Activated B cell treated with CpG ODN at 0.5 μM for 24 hours (primary cell): ENCODE measurements at regions not wholly inside any gene's neighbourhood (a gene's known extent, or its start where the extent isn't known, plus 50 kb on each side); places are given as distances from the start of the nearest gene placed in this dataset.
"Not testable (repeated sequence)": the region's sequence is repeated elsewhere in the genome, so short reads cannot be mapped to it uniquely, and the experiment has no call there.

Experiments used
- ATAC-seq: fragments of 200-7000 bp; cut with Tn5 transposase; one replicate; pipeline ENCODE4 v1.10.0; 2021; ENCODE audit warnings: low read depth, mild to moderate bottlenecking, moderate library complexity
- CTCF ChIA-PET: fragments of 350-600 bp; sonication (Branson Sonifier 250); formaldehyde crosslinking; loops from one replicate; lab custom pipeline; 2021; ENCODE audit warnings: antibody characterized with exemption; lab: Charles Lee
- POLR2A ChIA-PET: fragments of 350-600 bp; sonication (Branson Sonifier 250); formaldehyde crosslinking; loops from one replicate; lab custom pipeline; 2021; ENCODE audit warnings: antibody characterized with exemption; lab: Charles Lee
- DNase-seq: peaks from one replicate; pipeline ENCODE4 v3.0.0; 2022
- H3K27ac Mint-ChIP-seq: one replicate; pipeline ENCODE4 v1.8.0; 2020; ENCODE audit warnings: mixed read lengths
- H3K27me3 Mint-ChIP-seq: one replicate; pipeline ENCODE4 v1.8.0; 2021; ENCODE audit warnings: mixed read lengths
- H3K36me3 Mint-ChIP-seq: one replicate; pipeline ENCODE4 v1.8.0; 2021; ENCODE audit warnings: low read depth, mixed read lengths
- H3K4me1 Mint-ChIP-seq: one replicate; pipeline ENCODE4 v1.8.0; 2021; ENCODE audit warnings: mixed read lengths
- H3K4me3 Mint-ChIP-seq: one replicate; pipeline ENCODE4 v1.8.0; 2020; ENCODE audit warnings: mild to moderate bottlenecking, mixed read lengths
- H3K9me3 Mint-ChIP-seq: one replicate; pipeline ENCODE4 v1.8.0; 2020; ENCODE audit warnings: mixed read lengths
- intact Hi-C: fragments of 100-400 bp; cut with micrococcal nuclease; formaldehyde crosslinking; loops from one replicate; pipeline ENCODE4 v1.15.1; 2024
- TF ChIP-seq, protein P1 (sequence below): fragments of 200-600 bp; IDR thresholded peaks from one replicate; pipeline ENCODE4 v1.8.0; 2022; ENCODE audit warnings: antibody characterized with exemption, mild to moderate bottlenecking

DNA sequence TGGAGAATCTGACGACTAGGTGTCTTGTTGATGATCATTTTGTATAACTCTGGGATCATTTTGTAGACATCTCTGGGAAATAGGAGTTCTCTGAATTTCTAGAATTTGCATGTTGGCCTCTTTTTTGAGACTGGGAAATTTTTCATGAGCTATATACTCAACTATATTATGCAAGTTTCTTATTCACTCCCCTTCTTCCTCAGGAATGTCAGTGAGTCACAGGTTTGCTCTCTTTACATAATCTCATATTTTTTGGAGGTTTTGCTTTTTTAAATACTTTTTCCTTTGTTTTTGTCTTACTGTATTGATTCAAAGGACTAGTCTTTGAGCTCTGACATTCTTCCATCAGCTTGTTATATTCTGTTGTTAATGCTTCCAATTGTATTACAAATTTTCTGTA lies 1324.2 kb downstream of the TECRL start:
- TF ChIP-seq, protein P1, sequence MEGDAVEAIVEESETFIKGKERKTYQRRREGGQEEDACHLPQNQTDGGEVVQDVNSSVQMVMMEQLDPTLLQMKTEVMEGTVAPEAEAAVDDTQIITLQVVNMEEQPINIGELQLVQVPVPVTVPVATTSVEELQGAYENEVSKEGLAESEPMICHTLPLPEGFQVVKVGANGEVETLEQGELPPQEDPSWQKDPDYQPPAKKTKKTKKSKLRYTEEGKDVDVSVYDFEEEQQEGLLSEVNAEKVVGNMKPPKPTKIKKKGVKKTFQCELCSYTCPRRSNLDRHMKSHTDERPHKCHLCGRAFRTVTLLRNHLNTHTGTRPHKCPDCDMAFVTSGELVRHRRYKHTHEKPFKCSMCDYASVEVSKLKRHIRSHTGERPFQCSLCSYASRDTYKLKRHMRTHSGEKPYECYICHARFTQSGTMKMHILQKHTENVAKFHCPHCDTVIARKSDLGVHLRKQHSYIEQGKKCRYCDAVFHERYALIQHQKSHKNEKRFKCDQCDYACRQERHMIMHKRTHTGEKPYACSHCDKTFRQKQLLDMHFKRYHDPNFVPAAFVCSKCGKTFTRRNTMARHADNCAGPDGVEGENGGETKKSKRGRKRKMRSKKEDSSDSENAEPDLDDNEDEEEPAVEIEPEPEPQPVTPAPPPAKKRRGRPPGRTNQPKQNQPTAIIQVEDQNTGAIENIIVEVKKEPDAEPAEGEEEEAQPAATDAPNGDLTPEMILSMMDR, result no peak
- no peaks in the 10 kb centered on the region for H3K4me1 Mint-ChIP-seq
- intact Hi-C loops, result no loop called here
- H3K9me3 Mint-ChIP-seq, result peaks cover 13% of the 10 kb centered on the region
- H3K27me3 Mint-ChIP-seq, result no peaks in the 10 kb centered on the region
- ChIA-PET POLR2A (no interaction called here), CTCF (no interaction called here)
- ATAC-seq (no peak), DNase-seq (no peak)
- H3K36me3 Mint-ChIP-seq, result no peaks in the 10 kb centered on the region
- H3K4me3 Mint-ChIP-seq, result no peak overlapping the region
- H3K27ac Mint-ChIP-seq, result no peak overlapping the region

DNA sequence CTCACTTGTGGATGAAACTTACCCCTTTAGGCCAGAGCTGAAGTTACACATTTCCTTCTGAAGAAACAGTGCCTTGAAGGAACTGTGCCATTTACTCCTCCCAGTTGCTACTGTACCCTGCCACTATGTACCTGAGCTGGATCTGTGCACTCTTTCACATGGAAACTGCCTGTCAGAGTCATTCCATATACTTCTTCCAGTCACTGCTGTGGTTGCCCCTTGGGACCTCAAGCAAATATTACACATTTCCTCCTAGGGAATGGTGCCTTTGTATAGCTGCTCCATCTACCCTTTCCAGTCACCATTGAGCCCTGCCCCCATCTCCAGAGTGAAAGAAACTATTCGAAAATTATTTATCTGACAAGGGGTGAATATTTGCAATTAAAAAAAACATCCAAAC lies 1328.3 kb downstream of the TECRL start:
- ChIA-PET POLR2A (no interaction called here), CTCF (no interaction called here)
- Mint-ChIP-seq H3K4me1 (no peaks in the 10 kb centered on the region), H3K27me3 (no peaks in the 10 kb centered on the region), H3K27ac (no peak overlapping the region), H3K9me3 (peaks cover 12% of the 10 kb centered on the region), H3K4me3 (no peak overlapping the region), H3K36me3 (no peaks in the 10 kb centered on the region)
- DNase-seq (no peak), ATAC-seq (no peak)
- intact Hi-C loops, result no loop called here
- TF ChIP-seq, protein P1, result no peak

DNA sequence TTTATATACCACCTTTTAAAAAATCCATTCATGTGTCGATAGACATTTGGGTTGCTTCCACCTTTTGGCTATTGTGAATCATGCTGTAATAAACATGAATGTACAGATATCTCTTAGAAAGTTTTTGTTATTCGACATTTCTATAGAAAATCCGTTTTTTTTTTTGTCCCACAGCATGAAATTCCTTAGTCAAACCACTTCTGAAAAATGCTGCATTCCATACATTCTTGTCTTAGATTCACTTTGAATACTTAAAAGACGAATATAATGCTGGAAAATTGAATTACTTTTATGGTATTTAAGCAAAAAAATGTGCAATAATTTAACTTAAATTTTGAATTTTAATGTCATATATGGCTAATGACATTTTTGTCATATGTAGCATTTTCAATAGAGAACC lies 1345.5 kb downstream of the TECRL start:
- no peaks in the 10 kb centered on the region for H3K27me3 Mint-ChIP-seq
- ChIA-PET CTCF (no interaction called here), POLR2A (no interaction called here)
- TF ChIP-seq, protein P1, result no peak
- H3K9me3 Mint-ChIP-seq, result peaks cover 11% of the 10 kb centered on the region
- no peak overlapping the region for H3K4me3 Mint-ChIP-seq
- intact Hi-C loops, result no loop called here
- H3K4me1 Mint-ChIP-seq, result no peaks in the 10 kb centered on the region
- no peak for ATAC-seq
- no peaks in the 10 kb centered on the region for H3K36me3 Mint-ChIP-seq
- no peak overlapping the region for H3K27ac Mint-ChIP-seq
- DNase-seq, result no peak

DNA sequence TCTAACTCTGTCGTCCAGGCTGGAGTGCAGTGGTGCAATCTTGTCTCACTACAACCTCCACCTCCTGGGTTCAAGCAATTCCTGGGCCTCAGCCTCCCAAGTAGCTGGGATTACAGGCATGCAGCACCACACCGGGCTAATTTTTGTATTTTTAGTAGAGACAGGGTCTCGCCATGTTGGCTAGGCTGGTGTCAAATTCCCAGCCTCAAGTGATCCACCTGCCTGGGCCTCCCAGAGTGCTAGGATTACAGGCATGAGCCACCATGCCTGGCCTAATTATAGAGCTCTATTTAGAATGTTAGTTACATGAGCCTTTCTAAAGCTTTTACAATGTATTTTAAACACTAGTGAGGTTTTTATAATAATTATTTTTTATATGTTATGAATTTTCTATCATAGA lies 1346.4 kb downstream of the TECRL start:
- DNase-seq, H3K27ac Mint-ChIP-seq, H3K4me3 Mint-ChIP-seq, H3K27me3 Mint-ChIP-seq, POLR2A ChIA-PET, H3K9me3 Mint-ChIP-seq, ATAC-seq, H3K4me1 Mint-ChIP-seq, intact Hi-C loops, H3K36me3 Mint-ChIP-seq, CTCF ChIA-PET: not testable (repeated sequence)

DNA sequence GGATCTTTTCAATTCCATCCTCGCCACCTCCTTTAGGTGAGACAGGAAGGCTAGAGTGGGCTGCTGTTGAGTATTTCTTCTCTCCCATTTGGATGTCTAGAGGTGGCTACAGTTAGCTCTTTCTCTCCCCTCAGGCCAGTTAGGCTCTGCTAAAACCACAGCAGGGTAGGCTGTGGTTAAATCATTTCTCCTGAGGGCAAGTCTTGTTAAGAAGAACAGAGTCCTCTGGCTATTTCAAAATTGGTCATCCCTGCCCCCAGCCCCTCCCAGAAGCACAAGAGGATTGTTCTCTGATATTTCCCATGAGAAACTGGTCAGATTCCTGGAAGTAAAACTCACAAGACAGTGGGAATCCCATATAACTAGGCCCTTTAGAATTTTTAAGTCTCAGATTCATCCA lies 1359.5 kb downstream of the TECRL start:
- ChIA-PET CTCF (no interaction called here), POLR2A (no interaction called here)
- H3K27me3 Mint-ChIP-seq, result no peaks in the 10 kb centered on the region
- ATAC-seq, result no peak
- H3K36me3 Mint-ChIP-seq, result no peaks in the 10 kb centered on the region
- peaks cover 9% of the 10 kb centered on the region for H3K9me3 Mint-ChIP-seq
- intact Hi-C loops, result no loop called here
- TF ChIP-seq, protein P1, result no peak
- no peak for DNase-seq
- H3K27ac Mint-ChIP-seq, result no peak overlapping the region
- no peaks in the 10 kb centered on the region for H3K4me1 Mint-ChIP-seq
- no peak overlapping the region for H3K4me3 Mint-ChIP-seq

DNA sequence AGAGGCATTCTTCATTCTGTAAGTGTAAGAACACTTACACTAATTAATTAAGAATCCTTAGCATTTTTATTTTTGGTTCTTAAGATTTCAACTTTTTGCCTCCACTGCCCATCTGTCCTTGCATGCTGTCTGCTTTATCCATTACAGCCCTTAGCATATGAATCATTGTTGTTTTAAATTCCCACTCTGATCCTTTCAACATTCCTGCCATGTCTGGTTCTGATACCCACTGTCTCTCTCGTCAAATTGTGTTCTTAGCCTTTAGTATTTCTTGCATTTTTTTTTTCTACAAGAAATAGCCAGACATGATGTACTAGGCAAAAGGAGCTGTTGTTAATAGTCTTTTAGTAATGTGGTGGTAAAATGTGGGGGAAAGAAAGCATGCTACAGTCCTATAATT lies 1360.0 kb downstream of the TECRL start:
- Mint-ChIP-seq H3K4me3 (no peak overlapping the region), H3K27ac (no peak overlapping the region), H3K9me3 (peaks cover 7% of the 10 kb centered on the region), H3K27me3 (no peaks in the 10 kb centered on the region), H3K36me3 (no peaks in the 10 kb centered on the region), H3K4me1 (no peaks in the 10 kb centered on the region)
- ChIA-PET CTCF (no interaction called here), POLR2A (no interaction called here)
- intact Hi-C loops, result no loop called here
- DNase-seq, result no peak
- TF ChIP-seq, protein P1, result no peak
- ATAC-seq, result no peak
